Neural crest cell (in vitro differentiated cells): ENCODE measurements at regions not wholly inside any gene's neighbourhood (a gene's known extent, or its start where the extent isn't known, plus 50 kb on each side); places are given as distances from the start of the nearest gene placed in this dataset.

Source experiments
- DNase-seq: peaks from one replicate; pipeline ENCODE4 v3.0.0; 2021; ENCODE audit warnings: low read depth, mixed read lengths, low spot score
- H3K27ac Mint-ChIP-seq: one replicate; pipeline ENCODE4 v1.8.0; 2021; ENCODE audit warnings: mild to moderate bottlenecking, mixed read lengths; ENCODE audit not compliant: unreplicated experiment
- H3K27me3 Mint-ChIP-seq: 2 replicates; pipeline ENCODE4 v1.8.0; 2021; ENCODE audit warnings: low read depth, mild to moderate bottlenecking, mixed read lengths
- H3K36me3 Mint-ChIP-seq: 2 replicates; pipeline ENCODE4 v1.8.0; 2021; ENCODE audit warnings: low read depth, mild to moderate bottlenecking, mixed read lengths
- H3K4me1 Mint-ChIP-seq: 2 replicates; pipeline ENCODE4 v1.8.0; 2021; ENCODE audit warnings: mixed read lengths
- H3K4me3 Mint-ChIP-seq: one replicate; pipeline ENCODE4 v1.8.0; 2021; ENCODE audit warnings: mild to moderate bottlenecking, mixed read lengths
- H3K9me3 Mint-ChIP-seq: 2 replicates; pipeline ENCODE4 v1.8.0; 2021; ENCODE audit warnings: mixed read lengths
- CTCF ChIP-seq: fragments of 200-600 bp; sonication (generic); conservative IDR thresholded peaks from 2 replicates; pipeline ENCODE4 v1.5.0; 2021; ENCODE audit warnings: antibody characterized with exemption, mild to moderate bottlenecking

- H3K36me3 Mint-ChIP-seq = no peaks in the 10 kb centered on the region
- H3K9me3 Mint-ChIP-seq = no peaks in the 10 kb centered on the region
- no peak for TF ChIP-seq CTCF
- no peak for DNase-seq
- peaks cover 6% of the 10 kb centered on the region for H3K4me1 Mint-ChIP-seq
- H3K4me3 Mint-ChIP-seq = no peak overlapping the region
- no peaks in the 10 kb centered on the region for H3K27me3 Mint-ChIP-seq
- H3K27ac Mint-ChIP-seq = no peak overlapping the region
These were observed 327.7 kb upstream of the NAALADL2 start for GRCh38 chr3:174531262-174531982.

GRCh38 chr3:174532216-174532615 lies 326.9 kb upstream of the NAALADL2 start:
- DNase-seq = no peak
- H3K36me3 Mint-ChIP-seq = no peaks in the 10 kb centered on the region
- no peak for TF ChIP-seq CTCF
- H3K27me3 Mint-ChIP-seq = no peaks in the 10 kb centered on the region
- H3K9me3 Mint-ChIP-seq = no peaks in the 10 kb centered on the region
- H3K4me3 Mint-ChIP-seq = no peak overlapping the region
- no peak overlapping the region for H3K27ac Mint-ChIP-seq
- peaks cover 9% of the 10 kb centered on the region for H3K4me1 Mint-ChIP-seq

- peak overlapping the region; percentile 17 for H3K27ac Mint-ChIP-seq
- no peaks in the 10 kb centered on the region for H3K9me3 Mint-ChIP-seq
- peaks cover 13% of the 10 kb centered on the region for H3K4me1 Mint-ChIP-seq
- no peaks in the 10 kb centered on the region for H3K27me3 Mint-ChIP-seq
- TF ChIP-seq CTCF = no peak
- DNase-seq = no peak
- no peak overlapping the region for H3K4me3 Mint-ChIP-seq
- H3K36me3 Mint-ChIP-seq = no peaks in the 10 kb centered on the region
These were observed 326.4 kb upstream of the NAALADL2 start for GRCh38 chr3:174532776-174533175.

- H3K4me3 Mint-ChIP-seq = no peak overlapping the region
- H3K27ac Mint-ChIP-seq = no peak overlapping the region
- no peaks in the 10 kb centered on the region for H3K9me3 Mint-ChIP-seq
- no peaks in the 10 kb centered on the region for H3K27me3 Mint-ChIP-seq
- DNase-seq = no peak
- H3K4me1 Mint-ChIP-seq = peaks cover 16% of the 10 kb centered on the region
- no peak for TF ChIP-seq CTCF
- H3K36me3 Mint-ChIP-seq = no peaks in the 10 kb centered on the region
These were observed 325.8 kb upstream of the NAALADL2 start for GRCh38 chr3:174533286-174533685.

GRCh38 chr3:174536319-174536718 lies 322.8 kb upstream of the NAALADL2 start:
- DNase-seq = no peak
- Mint-ChIP-seq H3K4me3 (no peak overlapping the region), H3K27me3 (no peaks in the 10 kb centered on the region), H3K9me3 (no peaks in the 10 kb centered on the region), H3K36me3 (no peaks in the 10 kb centered on the region), H3K4me1 (peaks cover 33% of the 10 kb centered on the region), H3K27ac (no peak overlapping the region)
- no peak for TF ChIP-seq CTCF
